ENCODE measurements at regions not wholly inside any gene's neighbourhood (a gene's known extent, or its start where the extent isn't known, plus 50 kb on each side); places are given as distances from the start of the nearest gene placed in this dataset.
"Not testable (repeated sequence)": the region's sequence is repeated elsewhere in the genome, so short reads cannot be mapped to it uniquely, and the experiment has no call there.

- H3K36me3 ChIP-seq (ENCODE audit: control insufficient read depth in 2 of 2, insufficient read depth in 1 of 2, low read length in 2 of 2); POLR2A ChIA-PET; H3K4me1 ChIP-seq (ENCODE audit: control insufficient read depth, insufficient read depth, low read length); H3K9me3 ChIP-seq (ENCODE audit: control insufficient read depth, insufficient read depth, low read depth, low read length); H3K27ac ChIP-seq (ENCODE audit: extremely low read depth, low read depth, low read length); CTCF ChIA-PET; H3K4me3 ChIP-seq (ENCODE audit: low read depth, low read length): not testable (repeated sequence)
These were observed 248.0 kb upstream of the SGCG start for GRCh38 chr13:22932632-22933412.

- POLR2A ChIA-PET: no interaction called here
- CTCF ChIA-PET: no interaction called here
These were observed 247.1 kb upstream of the SGCG start for GRCh38 chr13:22933571-22934181.

DNA sequence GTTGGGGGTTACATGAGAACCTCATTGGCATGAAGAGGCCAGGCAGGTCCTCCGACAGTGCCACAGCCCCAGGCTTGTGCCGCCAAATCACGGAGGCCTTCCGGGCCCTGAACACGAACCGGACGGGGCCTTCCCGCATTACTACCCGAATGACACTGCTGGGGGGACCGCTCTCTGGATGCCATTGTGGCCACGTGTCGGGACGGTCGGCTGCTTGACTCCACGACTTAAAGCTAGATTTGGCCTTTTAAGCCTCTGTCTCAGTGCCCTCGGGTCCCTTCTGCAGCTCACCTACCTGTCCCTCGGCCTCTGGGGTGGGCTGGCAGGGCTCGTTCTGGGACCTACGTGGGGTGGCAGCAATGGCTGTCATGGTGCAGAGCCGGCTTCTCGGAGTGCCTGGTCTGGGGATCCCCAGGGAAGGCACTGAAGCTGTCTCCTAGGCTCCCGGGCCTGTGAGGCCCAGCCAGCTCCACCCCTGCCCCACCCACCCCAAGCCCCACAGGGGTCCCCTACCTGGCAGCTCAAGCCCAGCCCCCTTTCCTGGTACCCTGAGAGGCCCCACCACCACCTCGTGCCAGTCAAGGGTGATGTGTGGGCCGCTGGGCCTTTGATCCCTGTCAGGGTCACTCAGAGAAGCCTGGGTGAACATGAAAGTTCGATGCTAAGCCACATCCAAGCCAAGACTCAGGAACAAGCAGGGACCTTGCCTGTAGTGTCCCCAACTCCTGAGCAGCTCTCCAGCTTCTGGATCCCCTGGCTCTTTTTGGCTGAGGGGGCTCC lies 245.8 kb upstream of the SGCG start:
- Histone ChIP-seq H3K9me3 (ENCODE audit: control insufficient read depth, insufficient read depth, low read depth, low read length) (no peaks in the 10 kb centered on the region), H3K36me3 (ENCODE audit: control insufficient read depth in 2 of 2, insufficient read depth in 1 of 2, low read length in 2 of 2) (no peaks in the 10 kb centered on the region), H3K4me1 (ENCODE audit: control insufficient read depth, insufficient read depth, low read length) (no peaks in the 10 kb centered on the region), H3K4me3 (ENCODE audit: low read depth, low read length) (no peak overlapping the region), H3K27ac (ENCODE audit: extremely low read depth, low read depth, low read length) (no peak overlapping the region)
- ChIA-PET POLR2A (no interaction called here), CTCF (no interaction called here)
- TF ChIP-seq ZNF837 (tag by site-specific recombination; IDR thresholded peaks at IDR 0.05) (no peak), ZNF398 (tag by site-specific recombination; IDR thresholded peaks at IDR 0.05) (no peak), ZNF169 (tag by site-specific recombination; IDR thresholded peaks at IDR 0.05) (no peak), ZNF645 (tag by site-specific recombination; IDR thresholded peaks at IDR 0.05) (no peak), ZNF19 (tag by site-specific recombination; IDR thresholded peaks at IDR 0.05; ENCODE audit: low read depth) (no peak), ZNF239 (tag by site-specific recombination; IDR thresholded peaks at IDR 0.05) (no peak), HOXA7 (CRISPR knock-in tag; IDR thresholded peaks at IDR 0.05; ENCODE audit: borderline replicate concordance) (no peak), ZNF155 (tag by site-specific recombination; IDR thresholded peaks at IDR 0.05) (no peak), ZNF146 (tag by site-specific recombination; IDR thresholded peaks at IDR 0.05) (no peak), ZNF776 (tag by site-specific recombination; IDR thresholded peaks at IDR 0.05; ENCODE audit: borderline replicate concordance) (no peak), ZNF214 (tag by site-specific recombination; IDR thresholded peaks at IDR 0.05; ENCODE audit: borderline replicate concordance) (no peak), RBAK (tag by site-specific recombination; IDR thresholded peaks at IDR 0.05) (no peak)

More at GRCh38 chr13:22933571-22934181, 247.1 kb upstream of the SGCG start:
- H3K27ac ChIP-seq (ENCODE audit: extremely low read depth, low read depth, low read length): no peak overlapping the region
- H3K36me3 ChIP-seq (ENCODE audit: control insufficient read depth in 2 of 2, insufficient read depth in 1 of 2, low read length in 2 of 2): no peaks in the 10 kb centered on the region
- no peak overlapping the region for H3K4me3 ChIP-seq (ENCODE audit: low read depth, low read length)
- TF ChIP-seq ZNF175 (tag by site-specific recombination; IDR thresholded peaks at IDR 0.05) (no peak), ZNF585B (tag by site-specific recombination; IDR thresholded peaks at IDR 0.05) (no peak), ZNF843 (tag by site-specific recombination; IDR thresholded peaks at IDR 0.05) (no peak), ZNF777 (tag by site-specific recombination; IDR thresholded peaks at IDR 0.05; ENCODE audit: borderline replicate concordance) (no peak), OSR2 (tag by site-specific recombination; IDR thresholded peaks at IDR 0.05) (no peak), GLIS2 (tag by site-specific recombination; IDR thresholded peaks at IDR 0.05) (no peak)
- H3K9me3 ChIP-seq (ENCODE audit: control insufficient read depth, insufficient read depth, low read depth, low read length): no peaks in the 10 kb centered on the region
- no peaks in the 10 kb centered on the region for H3K4me1 ChIP-seq (ENCODE audit: control insufficient read depth, insufficient read depth, low read length)
